ENCODE measurements at regions not wholly inside any gene's neighbourhood (a gene's known extent, or its start where the extent isn't known, plus 50 kb on each side); places are given as distances from the start of the nearest gene placed in this dataset.
"Not testable (repeated sequence)": the region's sequence is repeated elsewhere in the genome, so short reads cannot be mapped to it uniquely, and the experiment has no call there.

GRCh38 chr7:67912437-67912836, 915.8 kb downstream of the TYW1 start:
- DNase-seq (ENCODE audit: low read depth in 3 of 3) = no peak

- DNase-seq (ENCODE audit: low read depth in 3 of 3) = no peak
These were observed 917.0 kb downstream of the TYW1 start for GRCh38 chr7:67913604-67914003.

GRCh38 chr7:67916111-67916510, 919.5 kb downstream of the TYW1 start:
- not testable (repeated sequence) for DNase-seq (ENCODE audit: low read depth in 3 of 3)

- no peak for DNase-seq (ENCODE audit: low read depth in 3 of 3)
These were observed 920.2 kb downstream of the TYW1 start for GRCh38 chr7:67916571-67917436.

- no peak for DNase-seq (ENCODE audit: low read depth in 3 of 3)
These were observed 920.8 kb downstream of the TYW1 start for GRCh38 chr7:67917437-67917755.

GRCh38 chr7:67918158-67918557, 921.5 kb downstream of the TYW1 start:
- DNase-seq (ENCODE audit: low read depth in 3 of 3) = no peak

GRCh38 chr7:67923286-67923685, 926.7 kb downstream of the TYW1 start:
- DNase-seq (ENCODE audit: low read depth in 3 of 3) = no peak

- no peak for DNase-seq (ENCODE audit: low read depth in 3 of 3)
These were observed 931.5 kb downstream of the TYW1 start for GRCh38 chr7:67928141-67928540.

- not testable (repeated sequence) for DNase-seq (ENCODE audit: low read depth in 3 of 3)
These were observed 939.8 kb downstream of the TYW1 start for GRCh38 chr7:67936447-67936846.

- no peak for DNase-seq (ENCODE audit: low read depth in 3 of 3)
These were observed 943.8 kb downstream of the TYW1 start for GRCh38 chr7:67940400-67940799.

- no peak for DNase-seq (ENCODE audit: low read depth in 3 of 3)
These were observed 950.6 kb downstream of the TYW1 start for GRCh38 chr7:67947191-67947590.

- no peak for DNase-seq (ENCODE audit: low read depth in 3 of 3)
These were observed 951.0 kb downstream of the TYW1 start for GRCh38 chr7:67947646-67948045.

GRCh38 chr7:67950321-67951083, 953.9 kb downstream of the TYW1 start:
- DNase-seq (ENCODE audit: low read depth in 3 of 3) = no peak

- no peak for DNase-seq (ENCODE audit: low read depth in 3 of 3)
These were observed 958.4 kb downstream of the TYW1 start for GRCh38 chr7:67955061-67955460.

GRCh38 chr7:67962863-67963262, 966.2 kb downstream of the TYW1 start:
- DNase-seq (ENCODE audit: low read depth in 3 of 3) = no peak

- no peak for DNase-seq (ENCODE audit: low read depth in 3 of 3)
These were observed 979.9 kb downstream of the TYW1 start for GRCh38 chr7:67976490-67976889.

- no peak for DNase-seq (ENCODE audit: low read depth in 3 of 3)
These were observed 986.9 kb downstream of the TYW1 start for GRCh38 chr7:67983486-67983885.

GRCh38 chr7:67984326-67984725, 987.7 kb downstream of the TYW1 start:
- no peak for DNase-seq (ENCODE audit: low read depth in 3 of 3)

GRCh38 chr7:67989142-67989541, 992.5 kb downstream of the TYW1 start:
- no peak for DNase-seq (ENCODE audit: low read depth in 3 of 3)

- DNase-seq (ENCODE audit: low read depth in 3 of 3) = no peak
These were observed 993.4 kb downstream of the TYW1 start for GRCh38 chr7:67990003-67990402.

- no peak for DNase-seq (ENCODE audit: low read depth in 3 of 3)
These were observed 994.1 kb downstream of the TYW1 start for GRCh38 chr7:67990716-67991115.

GRCh38 chr7:67992287-67992686, 995.7 kb downstream of the TYW1 start:
- no peak for DNase-seq (ENCODE audit: low read depth in 3 of 3)

- no peak for DNase-seq (ENCODE audit: low read depth in 3 of 3)
These were observed 1009.4 kb downstream of the TYW1 start for GRCh38 chr7:68005992-68006391.

Data from stimulated activated CD4-positive, alpha-beta T cell treated with anti-CD3 and anti-CD28 coated beads, TNF-alpha, amount 100 ng/mL, for 24 hours (primary cell).